ENCODE measurements at regions not wholly inside any gene's neighbourhood (a gene's known extent, or its start where the extent isn't known, plus 50 kb on each side); places are given as distances from the start of the nearest gene placed in this dataset.

DNA sequence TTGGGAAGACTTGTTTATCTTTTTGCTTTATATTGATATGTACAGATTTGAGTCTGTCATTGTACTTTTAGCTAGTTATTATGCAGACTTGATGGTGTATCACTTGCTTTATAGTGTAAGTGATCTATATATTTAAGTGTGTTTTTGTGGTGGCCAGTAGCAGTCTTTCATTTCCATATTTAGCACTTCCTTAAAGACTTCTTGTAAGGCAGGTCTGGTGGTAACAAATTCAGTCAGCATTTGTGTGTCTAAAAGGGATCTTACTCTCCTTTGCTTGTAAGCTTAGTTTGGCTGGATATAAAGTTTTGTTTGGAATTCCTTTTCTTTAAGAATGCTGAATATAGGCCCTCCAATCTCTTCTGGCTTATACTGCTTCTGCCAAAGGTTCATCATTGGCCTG, 322.5 kb upstream of the EPHA6 start:
- TF ChIP-seq, protein P1, sequence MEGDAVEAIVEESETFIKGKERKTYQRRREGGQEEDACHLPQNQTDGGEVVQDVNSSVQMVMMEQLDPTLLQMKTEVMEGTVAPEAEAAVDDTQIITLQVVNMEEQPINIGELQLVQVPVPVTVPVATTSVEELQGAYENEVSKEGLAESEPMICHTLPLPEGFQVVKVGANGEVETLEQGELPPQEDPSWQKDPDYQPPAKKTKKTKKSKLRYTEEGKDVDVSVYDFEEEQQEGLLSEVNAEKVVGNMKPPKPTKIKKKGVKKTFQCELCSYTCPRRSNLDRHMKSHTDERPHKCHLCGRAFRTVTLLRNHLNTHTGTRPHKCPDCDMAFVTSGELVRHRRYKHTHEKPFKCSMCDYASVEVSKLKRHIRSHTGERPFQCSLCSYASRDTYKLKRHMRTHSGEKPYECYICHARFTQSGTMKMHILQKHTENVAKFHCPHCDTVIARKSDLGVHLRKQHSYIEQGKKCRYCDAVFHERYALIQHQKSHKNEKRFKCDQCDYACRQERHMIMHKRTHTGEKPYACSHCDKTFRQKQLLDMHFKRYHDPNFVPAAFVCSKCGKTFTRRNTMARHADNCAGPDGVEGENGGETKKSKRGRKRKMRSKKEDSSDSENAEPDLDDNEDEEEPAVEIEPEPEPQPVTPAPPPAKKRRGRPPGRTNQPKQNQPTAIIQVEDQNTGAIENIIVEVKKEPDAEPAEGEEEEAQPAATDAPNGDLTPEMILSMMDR (conservative IDR thresholded peaks at IDR 0.05 in 1 of 2, IDR thresholded peaks at IDR 0.05 in 1 of 2; ENCODE audit: extremely low read depth in 1 of 2, insufficient read depth in 1 of 2, low read depth in 1 of 2, low read length in 2 of 2), result no peak
- TF ChIP-seq EZH2 (IDR thresholded peaks at IDR 0.05; ENCODE audit: borderline replicate concordance, low read length), result no peak

Data from mammary epithelial cell (primary cell).